HUES48 (cell line): ENCODE measurements at regions not wholly inside any gene's neighbourhood (a gene's known extent, or its start where the extent isn't known, plus 50 kb on each side); places are given as distances from the start of the nearest gene placed in this dataset.
"Not testable (repeated sequence)": the region's sequence is repeated elsewhere in the genome, so short reads cannot be mapped to it uniquely, and the experiment has no call there.

Experiments used
- H3K27ac ChIP-seq: one replicate; pipeline ENCODE4 v1.7.0; 2013; ENCODE audit warnings: low read depth, low read length, inconsistent platforms
- H3K27me3 ChIP-seq: 2 replicates; pipeline ENCODE4 v1.6.1; 2013; ENCODE audit warnings: mild to moderate bottlenecking, low read length; ENCODE audit not compliant: control insufficient read depth, insufficient read depth
- H3K36me3 ChIP-seq: 2 replicates; pipeline ENCODE4 v1.6.1; 2013; ENCODE audit warnings: low read length; ENCODE audit not compliant: control insufficient read depth, insufficient read depth
- H3K4me1 ChIP-seq: 2 replicates; pipeline ENCODE4 v1.6.1; 2013; ENCODE audit warnings: mild to moderate bottlenecking, low read length; ENCODE audit not compliant: control insufficient read depth, insufficient read depth
- H3K4me3 ChIP-seq: 2 replicates; pipeline ENCODE4 v1.5.1; 2013; ENCODE audit warnings: mild to moderate bottlenecking, low read depth, low read length
- H3K9ac ChIP-seq: 2 replicates; pipeline ENCODE4 v1.6.1; 2013; ENCODE audit warnings: mild to moderate bottlenecking, low read depth, low read length, moderate library complexity
- H3K9me3 ChIP-seq: 2 replicates; pipeline ENCODE4 v1.6.1; 2013; ENCODE audit warnings: low read length; ENCODE audit not compliant: control insufficient read depth, insufficient read depth

GRCh38 chr2:62654876-62655359 lies 50.6 kb upstream of the EHBP1 start:
- Histone ChIP-seq H3K27me3 (no peaks in the 10 kb centered on the region), H3K9ac (no peak overlapping the region), H3K27ac (no peak overlapping the region), H3K4me3 (no peak overlapping the region), H3K4me1 (no peaks in the 10 kb centered on the region), H3K36me3 (no peaks in the 10 kb centered on the region), H3K9me3 (no peaks in the 10 kb centered on the region)

GRCh38 chr2:62654423-62654791 lies 51.1 kb upstream of the EHBP1 start:
- Histone ChIP-seq H3K9me3 (no peaks in the 10 kb centered on the region), H3K9ac (no peak overlapping the region), H3K4me3 (no peak overlapping the region), H3K4me1 (no peaks in the 10 kb centered on the region), H3K27ac (no peak overlapping the region), H3K27me3 (no peaks in the 10 kb centered on the region), H3K36me3 (no peaks in the 10 kb centered on the region)

GRCh38 chr2:62653582-62654422 lies 51.7 kb upstream of the EHBP1 start:
- Histone ChIP-seq H3K9ac (no peak overlapping the region), H3K36me3 (no peaks in the 10 kb centered on the region), H3K27me3 (no peaks in the 10 kb centered on the region), H3K4me1 (no peaks in the 10 kb centered on the region), H3K4me3 (no peak overlapping the region), H3K9me3 (no peaks in the 10 kb centered on the region), H3K27ac (no peak overlapping the region)

GRCh38 chr2:62649087-62649486 lies 56.4 kb upstream of the EHBP1 start:
- not testable (repeated sequence) for H3K4me1 ChIP-seq, H3K27ac ChIP-seq, H3K9ac ChIP-seq, H3K36me3 ChIP-seq, H3K9me3 ChIP-seq, H3K4me3 ChIP-seq, H3K27me3 ChIP-seq

GRCh38 chr2:62643100-62643471 lies 62.4 kb upstream of the EHBP1 start:
- no peaks in the 10 kb centered on the region for H3K4me1 ChIP-seq
- H3K4me3 ChIP-seq, result no peak overlapping the region
- H3K27ac ChIP-seq, result no peak overlapping the region
- H3K9me3 ChIP-seq, result no peaks in the 10 kb centered on the region
- H3K9ac ChIP-seq, result no peak overlapping the region
- no peaks in the 10 kb centered on the region for H3K27me3 ChIP-seq
- no peaks in the 10 kb centered on the region for H3K36me3 ChIP-seq

- Histone ChIP-seq H3K27me3 (no peaks in the 10 kb centered on the region), H3K9ac (no peak overlapping the region), H3K4me3 (no peak overlapping the region), H3K9me3 (no peaks in the 10 kb centered on the region), H3K36me3 (no peaks in the 10 kb centered on the region), H3K4me1 (no peaks in the 10 kb centered on the region), H3K27ac (no peak overlapping the region)
These were observed 62.9 kb upstream of the EHBP1 start for GRCh38 chr2:62642429-62643099.

GRCh38 chr2:62641936-62642335 lies 63.6 kb upstream of the EHBP1 start:
- no peak overlapping the region for H3K9ac ChIP-seq
- no peaks in the 10 kb centered on the region for H3K27me3 ChIP-seq
- no peak overlapping the region for H3K27ac ChIP-seq
- no peaks in the 10 kb centered on the region for H3K36me3 ChIP-seq
- H3K4me1 ChIP-seq, result no peaks in the 10 kb centered on the region
- H3K9me3 ChIP-seq, result no peaks in the 10 kb centered on the region
- no peak overlapping the region for H3K4me3 ChIP-seq

- no peaks in the 10 kb centered on the region for H3K9me3 ChIP-seq
- H3K27me3 ChIP-seq, result no peaks in the 10 kb centered on the region
- H3K27ac ChIP-seq, result no peak overlapping the region
- H3K4me1 ChIP-seq, result no peaks in the 10 kb centered on the region
- no peaks in the 10 kb centered on the region for H3K36me3 ChIP-seq
- no peak overlapping the region for H3K9ac ChIP-seq
- H3K4me3 ChIP-seq, result no peak overlapping the region
These were observed 64.1 kb upstream of the EHBP1 start for GRCh38 chr2:62641410-62641843.

- H3K27me3 ChIP-seq, result no peaks in the 10 kb centered on the region
- peaks cover 7% of the 10 kb centered on the region for H3K9me3 ChIP-seq
- H3K27ac ChIP-seq, result no peak overlapping the region
- H3K36me3 ChIP-seq, result no peaks in the 10 kb centered on the region
- H3K9ac ChIP-seq, result no peak overlapping the region
- H3K4me1 ChIP-seq, result peaks cover 11% of the 10 kb centered on the region
- no peak overlapping the region for H3K4me3 ChIP-seq
These were observed 74.1 kb upstream of the EHBP1 start for GRCh38 chr2:62631160-62632085.

GRCh38 chr2:62630206-62630605 lies 75.3 kb upstream of the EHBP1 start:
- H3K9ac ChIP-seq, H3K27ac ChIP-seq, H3K9me3 ChIP-seq, H3K4me3 ChIP-seq, H3K36me3 ChIP-seq, H3K27me3 ChIP-seq: not testable (repeated sequence)
- H3K4me1 ChIP-seq, result peaks cover 11% of the 10 kb centered on the region
